AG04450 (cell line): ENCODE measurements at regions not wholly inside any gene's neighbourhood (a gene's known extent, or its start where the extent isn't known, plus 50 kb on each side); places are given as distances from the start of the nearest gene placed in this dataset.

ENCODE experiments used
- CTCF ChIA-PET: fragments of 300-600, 350-600 bp; formaldehyde crosslinking; extraction: SDS; loops from one replicate; lab custom pipeline; 2022; ENCODE audit warnings: antibody characterized with exemption, inconsistent platforms; lab: Charles Lee
- POLR2A ChIA-PET: fragments of 350-600 bp; formaldehyde crosslinking; extraction: SDS; loops from one replicate; lab custom pipeline; 2021; ENCODE audit warnings: antibody characterized with exemption, inconsistent platforms; lab: Yijun Ruan, JAX
- DNase-seq: peaks from one replicate; pipeline ENCODE4 v3.0.0-alpha.2; 2011; ENCODE audit warnings: low read depth, low spot score
- H3K27ac ChIP-seq: one replicate; pipeline ENCODE4 v1.5.1; 2012; ENCODE audit warnings: low read depth, low read length, control low read depth
- H3K27me3 ChIP-seq: one replicate; pipeline ENCODE4 v1.6.0; 2012; ENCODE audit warnings: low read length; ENCODE audit not compliant: control insufficient read depth, insufficient read depth
- H3K4me3 ChIP-seq: 2 replicates; pipeline ENCODE4 v1.5.1; 2011; ENCODE audit warnings: mild to moderate bottlenecking, low read depth, low read length, control low read depth
- H3K9me3 ChIP-seq: 2 replicates; pipeline ENCODE4 v1.5.1; 2012; ENCODE audit warnings: low read length; ENCODE audit not compliant: control insufficient read depth, insufficient read depth
- TF ChIP-seq, protein P1 (sequence below): IDR thresholded peaks from 2 replicates; pipeline ENCODE4 v1.5.1; 2011; ENCODE audit warnings: low read depth, low read length, control low read depth, inconsistent platforms

- CTCF ChIA-PET, result no interaction called here
- TF ChIP-seq, protein P1, sequence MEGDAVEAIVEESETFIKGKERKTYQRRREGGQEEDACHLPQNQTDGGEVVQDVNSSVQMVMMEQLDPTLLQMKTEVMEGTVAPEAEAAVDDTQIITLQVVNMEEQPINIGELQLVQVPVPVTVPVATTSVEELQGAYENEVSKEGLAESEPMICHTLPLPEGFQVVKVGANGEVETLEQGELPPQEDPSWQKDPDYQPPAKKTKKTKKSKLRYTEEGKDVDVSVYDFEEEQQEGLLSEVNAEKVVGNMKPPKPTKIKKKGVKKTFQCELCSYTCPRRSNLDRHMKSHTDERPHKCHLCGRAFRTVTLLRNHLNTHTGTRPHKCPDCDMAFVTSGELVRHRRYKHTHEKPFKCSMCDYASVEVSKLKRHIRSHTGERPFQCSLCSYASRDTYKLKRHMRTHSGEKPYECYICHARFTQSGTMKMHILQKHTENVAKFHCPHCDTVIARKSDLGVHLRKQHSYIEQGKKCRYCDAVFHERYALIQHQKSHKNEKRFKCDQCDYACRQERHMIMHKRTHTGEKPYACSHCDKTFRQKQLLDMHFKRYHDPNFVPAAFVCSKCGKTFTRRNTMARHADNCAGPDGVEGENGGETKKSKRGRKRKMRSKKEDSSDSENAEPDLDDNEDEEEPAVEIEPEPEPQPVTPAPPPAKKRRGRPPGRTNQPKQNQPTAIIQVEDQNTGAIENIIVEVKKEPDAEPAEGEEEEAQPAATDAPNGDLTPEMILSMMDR, result no peak
- no peak for DNase-seq
Observed at GRCh38 chr3:95654570-95655362, 1159.6 kb upstream of the EPHA6 start.

DNA sequence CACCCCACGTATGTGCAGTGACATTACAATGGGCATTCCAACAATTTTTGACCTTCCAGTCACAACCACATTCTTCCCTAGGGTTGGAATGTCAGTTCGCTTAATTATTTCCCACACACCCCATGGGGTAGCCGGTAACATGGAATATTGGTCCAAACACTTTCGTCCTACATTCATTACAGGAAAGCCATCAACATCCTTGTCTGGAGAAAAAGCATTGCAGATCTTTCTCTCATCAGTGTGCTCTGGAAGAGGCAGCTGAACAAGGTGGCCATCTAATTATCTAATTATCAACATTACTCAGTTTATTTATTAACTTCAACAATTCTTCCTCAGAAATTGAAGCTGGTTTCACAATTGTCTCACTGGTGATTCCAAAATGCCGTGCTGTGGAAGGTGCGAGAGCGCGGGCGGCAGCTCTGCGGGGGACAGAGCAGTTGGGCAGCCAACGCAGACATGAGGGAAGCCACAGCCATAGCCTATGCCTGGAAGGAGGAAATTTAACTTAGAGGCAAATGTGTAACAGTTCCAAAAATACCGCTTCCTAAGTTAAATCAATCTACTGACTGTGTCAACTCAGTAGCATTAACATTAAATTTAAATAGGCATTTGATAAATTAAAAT is 1158.9 kb upstream of the EPHA6 start:
- ChIA-PET CTCF (no interaction called here), POLR2A (no interaction called here)
- Histone ChIP-seq H3K9me3 (peaks cover 11% of the 10 kb centered on the region), H3K27me3 (no peaks in the 10 kb centered on the region), H3K27ac (no peak overlapping the region), H3K4me3 (no peak overlapping the region)
- DNase-seq, result no peak
- TF ChIP-seq, protein P1, result no peak

More at GRCh38 chr3:95654570-95655362, 1159.6 kb upstream of the EPHA6 start:
- H3K4me3 ChIP-seq, result no peak overlapping the region
- H3K9me3 ChIP-seq, result peaks cover 11% of the 10 kb centered on the region
- H3K27me3 ChIP-seq, result no peaks in the 10 kb centered on the region
- POLR2A ChIA-PET, result no interaction called here
- H3K27ac ChIP-seq, result no peak overlapping the region

DNA sequence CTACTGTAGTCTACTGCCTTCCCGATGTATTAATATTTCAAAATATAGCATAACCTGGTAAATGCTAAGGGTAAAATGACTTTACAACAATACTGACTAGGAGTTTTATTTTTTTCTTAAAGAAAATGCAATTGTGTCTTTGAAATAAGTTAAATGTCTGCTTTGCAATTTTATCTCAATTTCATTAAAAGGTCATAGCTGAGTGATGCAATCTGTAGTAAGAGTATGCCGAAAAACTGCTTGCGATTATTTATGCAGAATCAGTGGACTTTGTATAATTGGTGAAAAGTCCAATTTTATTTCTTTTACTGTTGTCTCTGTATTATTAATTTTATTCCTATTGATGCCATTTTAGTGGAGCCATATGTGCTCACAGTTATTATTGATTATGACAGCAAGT is 1143.6 kb upstream of the EPHA6 start:
- H3K27ac ChIP-seq, result no peak overlapping the region
- no peak for DNase-seq
- ChIA-PET CTCF (no interaction called here), POLR2A (no interaction called here)
- H3K27me3 ChIP-seq, result no peaks in the 10 kb centered on the region
- TF ChIP-seq, protein P1, result no peak
- H3K4me3 ChIP-seq, result no peak overlapping the region
- H3K9me3 ChIP-seq, result peaks cover 7% of the 10 kb centered on the region

DNA sequence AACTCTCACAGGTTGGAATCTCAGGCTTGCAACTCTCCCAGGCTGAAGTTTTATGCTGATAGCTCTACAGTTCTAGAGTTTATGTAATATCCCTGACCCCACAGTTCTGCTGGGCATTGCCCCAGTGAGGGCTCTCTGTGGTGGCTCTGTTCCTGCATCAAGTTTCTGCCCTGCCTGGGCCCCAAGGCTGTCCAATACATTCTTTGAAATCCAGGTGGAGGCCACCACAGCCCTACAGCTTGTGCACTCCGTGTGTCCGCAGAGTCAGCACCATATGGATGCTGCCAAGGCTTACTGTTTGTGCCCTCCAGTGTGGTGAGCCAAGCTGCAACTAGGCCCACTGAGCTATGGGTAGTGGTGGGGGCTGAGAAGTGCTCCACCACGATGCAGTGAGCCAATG is 1141.2 kb upstream of the EPHA6 start:
- Histone ChIP-seq H3K9me3 (peaks cover 7% of the 10 kb centered on the region), H3K27me3 (no peaks in the 10 kb centered on the region), H3K4me3 (no peak overlapping the region), H3K27ac (no peak overlapping the region)
- TF ChIP-seq, protein P1, result no peak
- DNase-seq, result no peak
- ChIA-PET POLR2A (no interaction called here), CTCF (no interaction called here)

DNA sequence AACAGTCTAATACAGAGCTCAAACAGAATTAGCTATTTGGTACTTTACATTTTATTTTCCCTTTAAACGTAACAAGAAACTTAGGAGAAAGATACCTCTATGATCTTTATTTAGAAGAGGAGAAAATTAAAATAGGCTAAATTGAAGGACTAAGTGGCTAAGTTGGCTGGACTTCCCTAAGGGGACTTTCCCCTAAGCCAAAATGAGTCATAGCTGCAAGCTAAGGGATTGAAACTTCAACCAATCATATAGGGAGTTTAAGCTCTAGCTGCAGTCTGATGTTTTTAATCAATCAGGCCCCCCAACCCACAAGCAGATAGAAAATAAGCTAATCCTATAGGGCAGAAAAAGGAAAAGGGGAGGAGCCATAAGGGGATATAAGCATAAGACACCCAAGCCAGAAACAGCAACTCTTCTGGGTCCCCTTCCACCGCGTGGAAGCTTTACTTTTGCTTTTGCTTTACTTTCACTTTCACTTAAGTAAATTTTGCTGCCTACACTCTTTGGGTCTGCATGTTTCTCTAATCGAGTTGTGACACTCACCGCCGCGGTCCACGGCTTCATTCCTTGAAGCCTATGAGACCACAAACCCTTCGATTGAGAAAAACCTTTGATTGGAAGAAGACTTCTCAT is 1108.5 kb upstream of the EPHA6 start:
- H3K9me3 ChIP-seq, result peaks cover 6% of the 10 kb centered on the region; the same call in 1 of the 2 replicates
- DNase-seq, result no peak
- TF ChIP-seq, protein P1, result no peak
- no peak overlapping the region for H3K27ac ChIP-seq
- CTCF ChIA-PET, result no interaction called here
- no peaks in the 10 kb centered on the region for H3K27me3 ChIP-seq
- no peak overlapping the region for H3K4me3 ChIP-seq
- POLR2A ChIA-PET, result no interaction called here
